Loucy (cell line): ENCODE measurements at regions not wholly inside any gene's neighbourhood (a gene's known extent, or its start where the extent isn't known, plus 50 kb on each side); places are given as distances from the start of the nearest gene placed in this dataset.
"Not testable (repeated sequence)": the region's sequence is repeated elsewhere in the genome, so short reads cannot be mapped to it uniquely, and the experiment has no call there.

Source experiments
- H2AFZ ChIP-seq: fragments of 200-600 bp; sonication (generic); 2 replicates; pipeline ENCODE4 v1.6.0; 2016; ENCODE audit warnings: antibody characterized with exemption, mild to moderate bottlenecking, low read length, moderate library complexity
- H3F3A ChIP-seq: fragments of 200-600 bp; 2 replicates; pipeline ENCODE4 v1.6.0; 2016; ENCODE audit warnings: antibody characterized with exemption, low read depth, mild to moderate bottlenecking
- H3K27me3 ChIP-seq: fragments of 200-600 bp; sonication (generic); 2 replicates; pipeline ENCODE4 v1.6.1; 2014; ENCODE audit warnings: low read length, mild to moderate bottlenecking; ENCODE audit not compliant: insufficient read depth, poor library complexity, severe bottlenecking
- H3K36me3 ChIP-seq: fragments of 200-600 bp; sonication (generic); 2 replicates; pipeline ENCODE4 v1.6.1; 2016; ENCODE audit warnings: low read length; ENCODE audit not compliant: insufficient read depth
- H3K4me1 ChIP-seq: fragments of 200-600 bp; sonication (generic); 2 replicates; pipeline ENCODE4 v1.5.1; 2014; ENCODE audit warnings: low read length, mild to moderate bottlenecking; ENCODE audit not compliant: insufficient read depth, poor library complexity, severe bottlenecking
- H3K4me2 ChIP-seq: fragments of 200-600 bp; sonication (generic); 2 replicates; pipeline ENCODE4 v1.6.0; 2014; ENCODE audit warnings: antibody characterized with exemption, low read length, low read depth, mild to moderate bottlenecking; ENCODE audit not compliant: poor library complexity, severe bottlenecking
- H3K4me3 ChIP-seq: fragments of 200-600 bp; sonication (generic); 2 replicates; pipeline ENCODE4 v1.5.1; 2014; ENCODE audit warnings: low read length, mild to moderate bottlenecking, mixed read lengths; ENCODE audit not compliant: poor library complexity, severe bottlenecking
- H3K79me2 ChIP-seq: fragments of 200-600 bp; sonication (generic); 2 replicates; pipeline ENCODE4 v1.6.1; 2014; ENCODE audit warnings: low read length; ENCODE audit not compliant: insufficient read depth
- H3K9ac ChIP-seq: fragments of 200-600 bp; sonication (generic); 2 replicates; pipeline ENCODE4 v1.6.0; 2014; ENCODE audit warnings: mild to moderate bottlenecking, low read depth, low read length, moderate library complexity; ENCODE audit not compliant: poor library complexity, severe bottlenecking
- H3K9me2 ChIP-seq: fragments of 200-600 bp; sonication (generic); replicated peaks from 2 replicates; pipeline ENCODE4 v1.6.1; 2016; ENCODE audit warnings: low read depth, low read length, mixed read lengths
- H3K9me3 ChIP-seq: fragments of 200-600 bp; sonication (generic); 2 replicates; pipeline ENCODE4 v1.6.1; 2014; ENCODE audit warnings: mild to moderate bottlenecking, antibody characterized with exemption, low read length, low read depth; ENCODE audit not compliant: insufficient read depth
- H4K20me1 ChIP-seq: fragments of 200-600 bp; sonication (generic); 2 replicates; pipeline ENCODE4 v1.6.0; 2014; ENCODE audit warnings: antibody characterized with exemption, low read length, mild to moderate bottlenecking; ENCODE audit not compliant: insufficient read depth, poor library complexity, severe bottlenecking
- EZH2phosphoT487 ChIP-seq: fragments of 200-600 bp; IDR thresholded peaks from 2 replicates; pipeline ENCODE4 v1.6.1; 2018; ENCODE audit warnings: antibody characterized with exemption, mild to moderate bottlenecking, moderate library complexity, borderline replicate concordance
- TF ChIP-seq, protein P1 (sequence below): fragments of 200-600 bp; sonication (generic); conservative IDR thresholded peaks from 2 replicates; pipeline ENCODE4 v1.5.1; 2014; ENCODE audit warnings: mild to moderate bottlenecking, antibody characterized with exemption, low read length

GRCh38 chr12:113532292-113532691, 60.6 kb upstream of the LHX5 start:
- Histone ChIP-seq H3K4me2 (no peak overlapping the region), H3K4me3 (no peak overlapping the region), H2AFZ (no peak overlapping the region), H3K79me2 (no peaks in the 10 kb centered on the region), H3K9me3 (0 out of 2 replicates have a peak, but pooled peaks cover 7% of the 10 kb centered on the region), H4K20me1 (no peaks in the 10 kb centered on the region), H3K27me3 (no peaks in the 10 kb centered on the region), H3K36me3 (no peaks in the 10 kb centered on the region), H3F3A (no peaks in the 10 kb centered on the region), H3K4me1 (no peaks in the 10 kb centered on the region), H3K9ac (no peak overlapping the region), H3K9me2 (no peaks in the 10 kb centered on the region)
- no peak for TF ChIP-seq EZH2phosphoT487

GRCh38 chr12:113531073-113531472, 59.4 kb upstream of the LHX5 start:
- not testable (repeated sequence) for H3F3A ChIP-seq, H3K9me3 ChIP-seq, H2AFZ ChIP-seq, H4K20me1 ChIP-seq, H3K4me3 ChIP-seq, H3K36me3 ChIP-seq, H3K27me3 ChIP-seq, H3K4me1 ChIP-seq, H3K4me2 ChIP-seq, H3K9me2 ChIP-seq, H3K9ac ChIP-seq, H3K79me2 ChIP-seq

DNA sequence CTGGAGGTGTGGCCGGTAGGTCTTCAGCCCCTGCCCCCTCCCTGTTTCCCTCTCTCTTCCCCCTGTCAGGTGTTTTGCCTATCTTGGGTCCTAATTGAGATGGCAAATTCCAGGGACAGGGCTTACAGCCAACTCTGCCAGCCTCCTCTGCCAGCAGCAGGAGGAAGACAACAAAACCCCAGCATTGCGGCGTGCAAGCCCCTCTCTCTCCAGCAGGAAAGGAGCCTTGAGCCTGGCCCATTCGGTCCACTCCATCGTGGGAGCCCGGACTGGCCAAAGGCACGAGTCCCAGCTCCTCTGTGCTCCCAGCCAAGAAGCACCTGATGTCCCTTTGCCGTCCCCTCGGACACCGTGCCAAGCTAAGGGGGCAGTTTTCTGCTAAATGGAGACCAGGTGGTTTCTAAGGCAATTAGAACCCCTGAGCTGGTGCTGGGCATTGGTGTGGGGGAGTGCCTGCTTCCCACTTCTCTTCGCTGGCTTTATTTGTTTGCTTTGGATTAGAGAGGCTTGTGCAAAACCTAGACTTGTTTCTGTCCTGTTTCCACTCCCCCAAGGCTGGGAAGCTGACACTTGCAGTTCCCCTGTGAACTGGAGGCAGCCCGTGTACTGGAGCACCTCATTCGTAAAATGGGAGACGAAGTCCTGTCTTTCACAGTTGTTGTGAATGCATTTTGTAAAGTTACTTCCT, 57.1 kb upstream of the LHX5 start:
- H4K20me1 ChIP-seq: no peaks in the 10 kb centered on the region
- no peaks in the 10 kb centered on the region for H3K4me1 ChIP-seq
- H3K9me3 ChIP-seq: 0 out of 2 replicates have a peak, but pooled peaks cover 4% of the 10 kb centered on the region
- no peak overlapping the region for H3K9ac ChIP-seq
- H3K36me3 ChIP-seq: no peaks in the 10 kb centered on the region
- H3F3A ChIP-seq: no peaks in the 10 kb centered on the region
- no peaks in the 10 kb centered on the region for H3K9me2 ChIP-seq
- TF ChIP-seq, protein P1, sequence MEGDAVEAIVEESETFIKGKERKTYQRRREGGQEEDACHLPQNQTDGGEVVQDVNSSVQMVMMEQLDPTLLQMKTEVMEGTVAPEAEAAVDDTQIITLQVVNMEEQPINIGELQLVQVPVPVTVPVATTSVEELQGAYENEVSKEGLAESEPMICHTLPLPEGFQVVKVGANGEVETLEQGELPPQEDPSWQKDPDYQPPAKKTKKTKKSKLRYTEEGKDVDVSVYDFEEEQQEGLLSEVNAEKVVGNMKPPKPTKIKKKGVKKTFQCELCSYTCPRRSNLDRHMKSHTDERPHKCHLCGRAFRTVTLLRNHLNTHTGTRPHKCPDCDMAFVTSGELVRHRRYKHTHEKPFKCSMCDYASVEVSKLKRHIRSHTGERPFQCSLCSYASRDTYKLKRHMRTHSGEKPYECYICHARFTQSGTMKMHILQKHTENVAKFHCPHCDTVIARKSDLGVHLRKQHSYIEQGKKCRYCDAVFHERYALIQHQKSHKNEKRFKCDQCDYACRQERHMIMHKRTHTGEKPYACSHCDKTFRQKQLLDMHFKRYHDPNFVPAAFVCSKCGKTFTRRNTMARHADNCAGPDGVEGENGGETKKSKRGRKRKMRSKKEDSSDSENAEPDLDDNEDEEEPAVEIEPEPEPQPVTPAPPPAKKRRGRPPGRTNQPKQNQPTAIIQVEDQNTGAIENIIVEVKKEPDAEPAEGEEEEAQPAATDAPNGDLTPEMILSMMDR: no peak
- H3K4me2 ChIP-seq: no peak overlapping the region
- no peaks in the 10 kb centered on the region for H3K79me2 ChIP-seq
- H2AFZ ChIP-seq: no peak overlapping the region
- no peaks in the 10 kb centered on the region for H3K27me3 ChIP-seq
- no peak overlapping the region for H3K4me3 ChIP-seq

GRCh38 chr12:113525066-113525465, 53.4 kb upstream of the LHX5 start:
- Histone ChIP-seq H2AFZ (no peak overlapping the region), H3K9ac (no peak overlapping the region), H3K27me3 (no peaks in the 10 kb centered on the region), H3K36me3 (no peaks in the 10 kb centered on the region), H4K20me1 (no peaks in the 10 kb centered on the region), H3F3A (no peaks in the 10 kb centered on the region), H3K9me2 (no peaks in the 10 kb centered on the region), H3K4me3 (no peak overlapping the region), H3K4me2 (no peak overlapping the region), H3K79me2 (no peaks in the 10 kb centered on the region), H3K9me3 (no peaks in the 10 kb centered on the region), H3K4me1 (no peaks in the 10 kb centered on the region)
- TF ChIP-seq, protein P1: no peak
